Smooth muscle cell (in vitro differentiated cells): ENCODE measurements at regions not wholly inside any gene's neighbourhood (a gene's known extent, or its start where the extent isn't known, plus 50 kb on each side); places are given as distances from the start of the nearest gene placed in this dataset.

Source experiments
- DNase-seq: peaks from one replicate; lab custom pipeline; 2025; ENCODE audit not compliant: unreplicated experiment; lab: John Stamatoyannopoulos, UW
- H2AFZ ChIP-seq: fragments of 200-600 bp; sonication (generic); 2 replicates; pipeline ENCODE4 v1.6.0; 2016; ENCODE audit warnings: antibody characterized with exemption, low read depth, mild to moderate bottlenecking
- H3F3A ChIP-seq: fragments of 200-600 bp; sonication (generic); 2 replicates; pipeline ENCODE4 v1.6.0; 2017; ENCODE audit warnings: antibody characterized with exemption, low read depth
- H3K27ac ChIP-seq: fragments of 200-600 bp; sonication (generic); 2 replicates; pipeline ENCODE4 v1.5.1; 2016; ENCODE audit warnings: low read depth, mild to moderate bottlenecking
- H3K27me3 ChIP-seq: fragments of 200-600 bp; sonication (generic); 2 replicates; pipeline ENCODE4 v1.6.1; 2016; ENCODE audit warnings: low read depth, mild to moderate bottlenecking
- H3K36me3 ChIP-seq: fragments of 200-600 bp; sonication (generic); 2 replicates; pipeline ENCODE4 v1.5.1; 2016; ENCODE audit warnings: low read depth
- H3K4me1 ChIP-seq: fragments of 200-600 bp; sonication (generic); 2 replicates; pipeline ENCODE4 v1.5.1; 2016; ENCODE audit warnings: low read depth
- H3K4me2 ChIP-seq: fragments of 200-600 bp; sonication (generic); 2 replicates; pipeline ENCODE4 v1.6.0; 2016; ENCODE audit warnings: mild to moderate bottlenecking
- H3K4me3 ChIP-seq: fragments of 200-600 bp; sonication (generic); 2 replicates; pipeline ENCODE4 v1.5.1; 2016; ENCODE audit warnings: mild to moderate bottlenecking
- H3K79me2 ChIP-seq: fragments of 200-600 bp; sonication (generic); 2 replicates; pipeline ENCODE4 v1.6.0; 2016; ENCODE audit warnings: low read depth, mild to moderate bottlenecking
- H3K9ac ChIP-seq: fragments of 200-600 bp; sonication (generic); 2 replicates; pipeline ENCODE4 v1.6.0; 2016; ENCODE audit warnings: low read depth
- H3K9me3 ChIP-seq: fragments of 200-600 bp; sonication (generic); replicated peaks from 2 replicates; pipeline ENCODE4 v1.5.1; 2016; ENCODE audit warnings: low read depth
- H4K20me1 ChIP-seq: fragments of 200-600 bp; sonication (generic); 2 replicates; pipeline ENCODE4 v1.6.0; 2016; ENCODE audit warnings: low read depth
- CTCF ChIP-seq: fragments of 200-600 bp; sonication (generic); IDR thresholded peaks from 2 replicates; pipeline ENCODE4 v1.5.1; 2017; ENCODE audit warnings: borderline replicate concordance, mild to moderate bottlenecking, antibody characterized with exemption; ENCODE audit not compliant: insufficient read depth, poor library complexity, severe bottlenecking
- WGBS: methylation state at CpG from one replicate; pipeline ENCODE4 v1.1.7; 2016; ENCODE audit warnings: low lambda C conversion rate; 5-methylcytosine and 5-hydroxymethylcytosine counted together

GRCh38 chr11:119784421-119784820 is 55.4 kb upstream of the NECTIN1 start:
- no peaks in the 10 kb centered on the region for H3K27me3 ChIP-seq
- no peak overlapping the region for H3K4me2 ChIP-seq
- no peaks in the 10 kb centered on the region for H3K79me2 ChIP-seq
- 95% methylated on average over 6 of the region's 6 CpGs for WGBS
- H3K9ac ChIP-seq: no peak overlapping the region
- H2AFZ ChIP-seq: no peak overlapping the region
- H3K36me3 ChIP-seq: no peaks in the 10 kb centered on the region
- no peaks in the 10 kb centered on the region for H3K9me3 ChIP-seq
- H3F3A ChIP-seq: no peaks in the 10 kb centered on the region
- no peak overlapping the region for H3K4me3 ChIP-seq
- no peaks in the 10 kb centered on the region for H4K20me1 ChIP-seq
- TF ChIP-seq CTCF: no peak
- peaks cover 13% of the 10 kb centered on the region for H3K4me1 ChIP-seq
- DNase-seq: no peak
- no peak overlapping the region for H3K27ac ChIP-seq

GRCh38 chr11:119783466-119784400 is 54.7 kb upstream of the NECTIN1 start:
- 85% methylated on average over 8 of the region's 8 CpGs for WGBS
- Histone ChIP-seq H3K27ac (peak overlapping the region; percentile 68), H3K9me3 (no peaks in the 10 kb centered on the region), H3K36me3 (no peaks in the 10 kb centered on the region), H3K4me1 (peaks cover 13% of the 10 kb centered on the region), H3K79me2 (no peaks in the 10 kb centered on the region), H3K4me3 (no peak overlapping the region), H3F3A (no peaks in the 10 kb centered on the region), H3K27me3 (no peaks in the 10 kb centered on the region), H3K9ac (no peak overlapping the region), H2AFZ (no peak overlapping the region), H3K4me2 (no peak overlapping the region), H4K20me1 (no peaks in the 10 kb centered on the region)
- no peak for DNase-seq
- TF ChIP-seq CTCF: no peak

DNA sequence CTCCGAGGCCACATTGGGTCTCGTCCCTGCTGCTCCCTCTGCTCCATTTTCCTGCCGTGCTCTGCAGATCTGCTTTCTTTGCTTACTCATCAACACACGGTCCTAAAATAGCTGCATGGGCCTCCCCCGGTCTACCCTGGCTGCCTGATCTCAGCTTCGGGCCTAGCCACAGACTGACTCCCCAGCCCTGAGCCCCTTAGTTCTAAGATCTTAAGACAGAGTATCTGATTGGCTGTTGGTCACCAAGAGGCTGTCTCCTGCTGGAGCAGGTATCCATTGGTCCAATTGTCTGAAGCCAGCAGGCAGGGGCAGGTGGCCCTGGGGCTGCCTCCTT is 53.7 kb upstream of the NECTIN1 start:
- H3K4me1 ChIP-seq: peaks cover 13% of the 10 kb centered on the region
- no peaks in the 10 kb centered on the region for H4K20me1 ChIP-seq
- no peak for DNase-seq
- no peaks in the 10 kb centered on the region for H3K27me3 ChIP-seq
- 5% methylated on average over 6 of the region's 6 CpGs for WGBS
- no peaks in the 10 kb centered on the region for H3K9me3 ChIP-seq
- H3K9ac ChIP-seq: no peak overlapping the region
- H2AFZ ChIP-seq: peak overlapping the region; percentile 67
- no peak for TF ChIP-seq CTCF
- H3K4me2 ChIP-seq: peak overlapping the region; percentile 74
- peak overlapping the region; percentile 68 for H3K27ac ChIP-seq
- no peaks in the 10 kb centered on the region for H3K36me3 ChIP-seq
- H3K79me2 ChIP-seq: no peaks in the 10 kb centered on the region
- H3F3A ChIP-seq: no peaks in the 10 kb centered on the region
- no peak overlapping the region for H3K4me3 ChIP-seq
